GM21515 (cell line): ENCODE measurements at regions not wholly inside any gene's neighbourhood (a gene's known extent, or its start where the extent isn't known, plus 50 kb on each side); places are given as distances from the start of the nearest gene placed in this dataset.
"Not testable (repeated sequence)": the region's sequence is repeated elsewhere in the genome, so short reads cannot be mapped to it uniquely, and the experiment has no call there.

Experiments
- ATAC-seq: cut with Tn5 transposase; IDR thresholded peaks from one replicate; pipeline ENCODE4 v1.9.1; 2021; ENCODE audit not compliant: unreplicated experiment

DNA sequence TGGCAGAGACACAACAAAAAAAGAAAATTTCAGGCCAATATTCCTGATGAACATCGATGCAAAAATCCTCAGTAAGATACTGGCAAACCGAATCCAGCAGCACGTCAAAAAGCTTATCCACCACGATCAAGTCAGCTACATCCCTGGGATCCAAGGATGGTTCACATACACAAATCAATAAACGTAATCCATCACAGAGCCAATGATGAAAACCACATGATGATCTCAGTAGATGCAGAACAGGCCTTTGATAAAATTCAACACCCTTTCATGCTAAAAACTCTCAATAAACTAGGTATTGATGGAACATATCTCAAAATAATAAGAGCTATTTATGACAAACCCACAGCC, 382.1 kb downstream of the IPMK start:
- not testable (repeated sequence) for ATAC-seq

DNA sequence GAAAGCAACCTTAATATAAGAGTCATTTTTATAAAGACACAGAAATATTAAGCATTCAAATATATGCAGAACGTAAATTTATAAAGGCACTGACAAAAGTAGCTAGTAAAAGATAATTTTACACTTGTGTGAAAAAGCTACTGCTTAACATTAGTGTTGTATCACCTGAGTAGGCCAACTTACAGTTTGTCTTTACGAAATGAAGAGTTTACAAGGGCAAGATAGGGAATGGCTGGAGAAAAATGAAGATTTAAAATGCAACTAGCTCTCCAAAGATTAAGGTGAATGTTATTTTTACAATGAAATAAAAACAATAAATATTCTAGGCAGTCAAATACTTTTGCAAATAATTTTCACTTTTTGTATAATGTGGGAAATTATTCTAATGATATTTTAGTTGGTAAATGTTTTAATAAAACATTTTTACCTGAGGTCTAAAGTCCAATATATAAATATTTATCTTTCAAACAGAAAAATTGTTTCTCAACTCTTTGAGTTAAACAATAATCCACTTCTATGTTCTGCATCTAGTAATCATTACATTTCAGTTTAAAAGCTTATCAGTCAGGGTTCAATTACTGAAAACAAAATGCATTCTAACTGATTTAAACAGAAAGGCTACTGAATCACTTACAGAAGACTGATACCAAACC, 382.6 kb downstream of the IPMK start:
- ATAC-seq = no peak

DNA sequence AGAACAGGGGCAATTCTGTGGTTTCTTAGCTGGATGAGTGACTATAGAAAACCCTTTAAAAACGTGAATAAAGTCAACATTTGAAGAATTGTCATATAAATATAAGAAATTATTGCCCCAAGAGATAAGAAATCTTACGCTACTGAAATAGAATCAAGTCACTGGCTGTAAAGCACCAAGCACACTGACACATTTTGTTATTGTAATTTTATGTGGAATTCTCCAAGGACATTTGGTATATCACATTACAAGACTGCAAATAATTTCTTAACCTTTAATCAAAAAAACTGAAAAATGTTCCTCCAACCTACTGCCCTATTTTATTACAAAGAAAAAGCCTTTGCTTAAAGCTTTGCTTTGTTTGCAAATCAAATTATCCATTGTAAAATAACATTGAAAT, 383.3 kb downstream of the IPMK start:
- no peak for ATAC-seq

DNA sequence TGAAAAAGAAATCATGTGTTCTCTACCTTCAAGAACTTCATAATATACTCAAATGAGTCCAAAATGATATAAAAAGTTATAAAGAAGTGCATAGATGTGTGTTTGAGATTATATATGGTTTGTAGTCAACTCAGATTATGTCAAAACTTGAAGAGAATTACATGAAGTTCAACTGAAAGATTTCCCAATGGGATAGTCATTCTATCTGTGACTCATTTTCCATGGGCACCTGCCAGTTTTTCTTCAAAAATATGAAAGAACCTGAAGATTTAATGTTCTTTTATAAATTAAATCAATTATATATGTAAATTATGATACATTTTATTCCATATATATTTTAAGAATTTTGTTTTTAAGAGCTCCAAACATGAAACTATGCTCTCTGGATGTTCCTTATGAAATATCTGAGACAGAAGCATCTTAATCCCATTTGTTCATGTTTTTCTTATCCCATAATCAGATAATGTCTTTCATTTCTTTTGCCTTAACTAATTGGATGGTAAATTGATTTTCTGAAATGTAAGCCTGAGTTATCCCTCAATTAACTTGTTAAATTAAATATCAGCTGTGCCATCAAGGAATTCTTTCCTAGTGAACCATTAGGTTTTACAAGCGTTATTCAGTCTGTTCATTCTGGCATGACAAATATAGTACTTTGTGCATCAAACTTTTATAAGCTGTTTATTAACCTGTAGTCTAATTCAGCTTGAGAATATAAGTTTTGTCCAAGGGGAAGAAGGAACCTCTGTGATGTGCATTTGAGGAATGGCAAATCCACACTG, 387.1 kb downstream of the IPMK start:
- no peak for ATAC-seq

DNA sequence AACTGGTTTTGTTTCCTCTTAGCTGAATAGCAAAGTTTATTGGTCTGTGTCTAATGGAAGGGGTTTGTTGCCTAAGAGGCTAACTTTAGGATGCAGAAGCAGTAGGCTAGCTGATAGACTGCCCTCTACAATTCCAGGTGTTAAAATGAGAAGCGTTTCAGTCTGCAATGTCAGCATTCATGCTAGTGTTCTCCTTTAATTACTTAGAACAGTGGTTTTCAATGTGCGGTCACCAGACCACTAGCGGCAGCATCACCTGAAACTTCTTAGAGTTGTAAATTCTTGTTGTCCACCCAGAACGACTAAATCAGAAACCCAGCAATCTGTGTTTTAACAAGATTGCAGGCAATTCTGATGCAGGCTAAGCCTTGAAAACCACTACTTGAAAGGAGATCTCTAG, 392.9 kb downstream of the IPMK start:
- no peak for ATAC-seq

DNA sequence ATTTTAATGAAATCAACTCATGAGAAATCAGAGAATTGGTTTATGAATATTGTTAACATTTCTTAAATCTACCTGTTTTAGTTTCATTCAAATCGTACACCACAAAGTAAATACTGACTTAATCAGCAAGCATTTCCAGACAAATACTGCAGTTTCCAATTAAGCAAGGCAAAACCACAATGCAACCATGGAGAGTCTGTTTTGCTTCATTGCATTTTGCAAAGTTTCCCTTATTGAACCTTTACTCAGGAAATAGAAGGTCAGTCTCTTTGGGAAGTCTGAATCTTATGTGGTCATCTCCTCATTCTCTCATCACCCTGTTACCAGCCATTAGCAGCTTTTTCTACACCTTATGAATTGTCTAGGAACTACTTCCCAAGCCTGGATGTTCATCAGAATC, 400.5 kb downstream of the IPMK start:
- ATAC-seq = no peak

DNA sequence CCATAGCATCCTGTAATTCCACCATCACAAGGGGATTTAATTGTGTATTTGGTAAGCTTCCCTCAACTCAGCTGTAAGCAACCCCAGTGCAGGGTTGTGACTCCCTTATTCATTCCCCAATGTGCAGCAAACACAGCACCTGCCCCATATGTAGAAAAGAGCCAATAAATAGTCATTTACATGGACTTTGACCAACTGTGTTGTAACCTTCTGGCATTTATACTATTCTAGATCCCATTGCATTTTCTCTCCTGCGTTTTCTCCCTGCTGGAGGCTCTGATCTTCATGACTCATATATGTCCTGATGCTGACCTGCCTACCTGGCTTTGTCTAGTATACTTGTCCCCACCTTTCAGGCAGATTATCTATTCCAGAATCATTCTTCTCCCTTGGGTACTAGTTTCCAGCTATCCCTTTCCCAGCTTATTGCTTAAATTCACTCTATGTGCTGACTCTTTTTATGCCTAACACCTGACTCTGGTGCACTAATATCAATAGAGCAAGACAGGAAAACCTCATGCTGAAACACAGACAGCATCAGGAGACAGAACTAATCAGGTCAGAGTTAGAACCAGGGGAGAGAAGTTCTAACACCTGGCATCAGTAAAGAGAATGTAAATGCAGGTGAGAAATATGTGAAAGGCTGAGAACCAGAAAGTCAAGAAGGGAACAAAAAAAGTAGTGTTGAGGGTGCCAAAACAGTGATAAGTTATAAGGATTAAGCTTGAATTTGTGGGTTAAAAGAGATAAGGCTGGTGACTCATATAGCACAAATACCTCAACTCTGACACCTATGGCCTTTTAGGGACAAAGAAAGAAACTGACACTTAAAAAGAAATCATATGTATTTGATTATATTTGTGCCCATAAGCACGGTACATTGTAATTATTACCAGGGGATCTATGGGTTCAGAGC, 402.7 kb downstream of the IPMK start:
- no peak for ATAC-seq

DNA sequence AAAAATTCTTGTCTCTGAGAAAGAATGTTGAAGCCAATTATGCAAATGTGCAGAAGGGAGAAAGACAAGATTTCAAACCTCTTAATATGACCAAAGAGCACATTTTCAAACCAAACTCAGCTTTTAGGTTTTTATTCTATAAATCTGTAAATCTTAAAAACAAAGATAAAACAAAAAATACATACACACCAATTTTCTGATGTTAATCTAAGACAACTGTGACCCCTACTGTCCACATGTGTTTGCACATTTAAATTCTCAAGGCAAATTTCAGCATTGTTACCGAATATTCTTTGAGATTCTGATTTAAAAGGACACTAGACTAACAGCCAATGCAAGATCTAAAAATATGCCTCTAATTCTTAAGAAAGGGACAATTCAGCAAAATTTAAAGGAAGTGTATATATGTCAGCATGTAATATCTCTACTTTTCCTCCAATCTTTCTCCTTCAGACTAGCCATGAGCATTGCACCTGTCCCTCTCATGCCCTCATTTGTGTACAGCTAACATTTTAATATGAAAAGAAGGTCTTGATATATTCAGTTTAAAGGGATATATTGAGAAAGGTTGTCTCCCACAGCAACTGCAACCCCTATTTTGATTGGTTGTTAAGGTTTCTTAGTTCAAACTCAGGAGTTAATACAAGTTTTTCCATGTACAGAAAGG, 417.9 kb downstream of the IPMK start:
- no peak for ATAC-seq

DNA sequence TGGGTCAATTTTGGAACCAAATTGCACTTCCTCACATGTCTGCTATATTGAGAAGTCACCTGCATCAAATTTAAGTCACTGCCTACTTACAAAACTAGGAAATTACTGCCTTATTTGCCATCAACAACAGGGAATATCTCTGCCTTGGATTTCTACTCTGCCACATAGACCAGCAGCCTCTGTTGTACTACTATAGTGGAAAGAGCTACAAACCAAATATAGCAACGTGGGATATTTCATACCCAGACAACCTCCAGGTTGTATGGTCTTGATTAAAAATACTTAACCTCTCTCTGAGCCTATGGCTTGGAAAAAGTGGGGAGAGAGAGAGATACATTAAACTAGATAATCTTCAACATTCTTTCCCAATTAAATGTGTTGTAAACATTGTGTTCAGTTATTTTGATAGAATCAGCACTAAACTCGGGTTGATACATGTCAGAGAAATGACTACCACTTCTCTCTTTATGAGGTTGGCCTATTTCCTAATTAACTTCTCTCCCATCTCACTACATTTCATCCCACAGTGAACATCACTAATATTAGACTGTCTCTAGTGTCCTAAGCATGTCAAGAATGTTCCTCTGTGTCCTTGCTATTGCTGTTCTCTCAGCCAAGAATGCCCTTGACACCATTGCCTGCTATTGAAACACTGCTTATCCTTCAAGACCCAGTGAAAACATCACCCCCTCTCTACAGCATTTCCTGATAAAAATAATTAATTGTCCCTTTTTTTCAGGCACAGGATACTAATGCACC, 421.2 kb downstream of the IPMK start:
- no peak for ATAC-seq

DNA sequence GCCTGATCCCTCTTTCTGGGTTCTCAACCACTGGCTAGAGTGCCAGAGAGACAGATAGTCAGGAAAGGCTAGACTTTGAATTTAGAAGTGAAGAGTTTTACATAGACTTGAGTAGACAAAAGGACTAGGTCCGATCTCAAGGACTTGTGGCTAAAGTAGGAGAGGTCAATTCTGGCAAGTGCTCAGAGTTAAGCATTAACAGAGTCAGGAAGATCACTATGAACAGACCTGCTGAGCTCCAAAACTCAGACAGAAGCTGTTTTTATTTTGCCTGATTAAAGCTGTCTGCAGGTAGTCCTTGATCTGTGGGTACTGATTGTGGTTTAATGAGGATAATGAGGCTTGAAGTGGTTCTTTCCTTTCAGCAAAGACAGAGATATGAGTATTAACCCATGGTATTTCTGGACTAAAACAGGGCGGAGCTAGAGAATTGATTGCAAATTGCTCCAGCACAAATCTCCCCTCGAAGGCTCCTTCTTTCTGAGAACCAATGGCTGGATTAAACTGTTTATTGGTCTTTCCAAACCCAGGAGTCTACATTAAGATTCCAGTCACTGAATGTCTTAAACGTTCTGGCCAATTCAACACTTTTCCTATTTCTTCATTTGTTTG, 423.2 kb downstream of the IPMK start:
- ATAC-seq = no peak

DNA sequence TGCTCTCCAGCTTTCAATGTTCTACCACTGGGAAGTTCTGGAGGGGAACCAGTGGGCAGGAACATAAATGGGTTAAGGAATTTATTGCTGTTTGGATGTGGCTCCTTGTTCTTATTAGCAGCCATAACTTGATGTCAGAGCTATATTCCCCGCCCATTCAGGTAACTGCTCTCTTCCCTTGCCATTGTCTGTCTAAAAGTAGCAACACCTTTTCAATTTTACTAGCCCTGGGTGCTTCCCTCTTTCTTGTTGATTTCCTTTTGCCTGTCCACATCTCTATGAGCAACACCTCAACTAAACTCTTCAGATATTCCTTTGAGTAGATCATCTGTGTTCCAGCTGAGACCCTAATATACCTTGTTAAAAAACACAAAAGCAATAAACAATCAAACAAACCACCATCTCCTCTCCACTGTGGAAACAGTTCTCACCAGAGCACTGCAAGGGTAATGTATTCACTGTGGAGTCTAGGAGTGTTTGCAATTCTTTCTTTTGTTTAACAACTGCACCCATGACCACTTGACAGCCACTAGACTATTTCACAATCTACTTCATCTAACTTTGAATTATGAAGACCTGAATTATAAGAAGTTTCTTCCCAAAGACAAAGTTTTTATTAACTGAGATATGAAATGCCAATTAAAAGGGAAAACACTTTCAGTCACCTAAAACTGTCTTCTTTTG, 436.7 kb downstream of the IPMK start:
- no peak for ATAC-seq

DNA sequence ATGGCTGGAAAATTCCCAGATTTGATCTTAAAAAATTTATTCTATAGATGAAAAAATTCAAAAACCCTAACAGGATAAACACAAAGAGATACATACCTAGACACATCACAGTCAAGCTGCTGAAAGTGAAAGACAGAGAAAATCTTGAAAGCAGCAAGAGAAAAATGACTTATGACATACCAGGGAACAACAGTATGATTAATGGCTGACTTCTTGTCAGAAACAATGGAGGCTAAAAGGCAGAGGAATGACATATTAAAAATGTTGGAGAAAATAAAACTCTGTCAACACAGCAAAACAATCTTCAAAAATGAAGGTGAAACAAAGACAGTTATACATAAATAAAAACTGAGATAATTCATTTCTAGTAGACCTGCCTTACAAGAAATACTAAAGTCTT, 442.7 kb downstream of the IPMK start:
- no peak for ATAC-seq

DNA sequence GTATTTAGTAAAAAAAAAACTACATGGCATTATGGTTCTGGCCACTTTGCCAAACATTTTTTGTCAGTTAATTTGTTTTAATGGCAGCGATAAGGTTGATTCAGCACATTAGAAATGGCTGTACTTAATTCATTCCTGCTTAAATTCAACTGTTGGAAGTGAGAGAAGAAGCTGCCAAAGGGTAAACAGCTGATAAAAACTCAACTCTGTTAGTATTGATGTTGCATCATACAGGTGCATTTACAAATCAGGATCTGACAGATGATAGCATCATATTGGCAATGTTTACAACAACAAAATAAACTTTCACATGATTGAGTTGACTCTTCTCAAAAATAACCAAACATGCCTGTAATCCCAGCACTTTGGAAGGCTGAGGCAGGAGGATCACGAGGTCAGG, 444.3 kb downstream of the IPMK start:
- no peak for ATAC-seq

DNA sequence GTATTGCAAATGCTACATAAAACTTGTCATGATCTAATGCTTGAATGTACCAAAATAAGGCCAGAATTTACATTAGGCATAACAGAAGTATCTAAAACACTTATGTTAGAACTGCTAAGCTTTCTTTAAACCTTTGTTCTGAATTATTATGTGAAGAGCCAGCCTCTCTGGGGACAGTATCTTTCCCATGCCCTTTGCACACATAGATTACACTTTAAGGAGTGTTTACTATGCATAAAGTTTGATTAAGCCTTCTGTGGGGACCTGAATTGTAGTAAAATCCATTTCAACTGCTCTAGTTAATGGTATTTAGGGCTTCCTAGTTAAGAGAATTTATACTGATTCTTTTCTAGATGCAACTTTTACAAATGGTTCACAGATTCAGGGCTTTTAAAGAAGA, 444.7 kb downstream of the IPMK start:
- ATAC-seq = no peak

DNA sequence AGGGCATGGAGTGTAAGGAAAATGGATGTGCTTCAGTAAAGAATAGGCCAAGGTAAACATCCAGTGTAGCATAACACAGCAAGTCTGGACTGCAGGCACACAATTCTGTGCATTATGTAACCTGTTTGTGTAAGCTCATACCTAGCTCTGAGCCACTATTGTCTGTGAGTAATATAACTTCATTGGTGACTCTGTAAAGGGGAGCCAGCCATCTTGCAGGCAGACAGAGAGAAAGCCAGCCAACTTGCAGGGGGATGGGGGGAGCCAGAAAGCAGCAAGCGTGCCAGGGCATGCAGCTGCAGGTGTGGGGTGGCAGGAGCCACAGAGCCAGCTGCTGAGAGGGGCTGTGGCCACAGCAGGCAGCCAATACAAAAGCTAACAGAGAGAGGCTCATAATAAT, 449.2 kb downstream of the IPMK start:
- ATAC-seq = no peak

DNA sequence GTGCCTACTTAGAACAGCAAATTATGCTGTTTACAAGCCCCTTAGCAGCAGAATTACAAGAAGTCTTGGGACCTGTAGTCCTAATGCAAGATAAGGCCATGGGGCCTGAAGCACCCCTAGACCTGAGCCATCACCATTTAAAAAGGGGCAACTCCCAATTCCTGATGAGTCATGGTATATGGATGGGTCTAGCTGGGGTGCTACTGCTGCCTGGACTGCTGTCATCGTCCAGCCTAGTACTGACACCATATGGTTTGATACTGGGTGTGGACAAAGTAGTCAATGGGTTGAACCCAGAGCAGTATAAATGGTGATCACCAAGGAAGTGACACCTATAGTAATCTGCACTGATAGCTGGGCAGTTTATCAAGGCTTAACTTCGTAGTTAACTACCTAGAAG, 450.0 kb downstream of the IPMK start:
- ATAC-seq = no peak

DNA sequence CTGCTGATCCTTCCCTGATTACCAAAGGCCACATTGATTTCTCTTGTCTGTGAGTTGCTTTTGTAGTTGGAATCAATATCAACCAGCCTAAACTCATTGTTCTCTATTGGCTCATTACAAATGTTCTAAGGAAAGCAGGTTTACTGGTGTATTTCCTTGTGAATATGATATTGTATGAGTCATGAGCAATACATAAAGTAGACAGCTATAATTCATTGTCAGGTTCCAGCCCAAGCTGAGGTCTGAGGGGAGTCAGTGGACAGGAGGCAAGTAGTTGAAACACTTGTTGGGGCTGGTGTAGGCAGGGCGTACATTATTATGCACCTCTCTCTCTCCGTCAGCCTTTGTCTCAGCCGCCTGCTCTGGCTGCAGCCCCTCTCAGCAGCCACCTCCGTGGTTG, 451.7 kb downstream of the IPMK start:
- ATAC-seq = no peak

DNA sequence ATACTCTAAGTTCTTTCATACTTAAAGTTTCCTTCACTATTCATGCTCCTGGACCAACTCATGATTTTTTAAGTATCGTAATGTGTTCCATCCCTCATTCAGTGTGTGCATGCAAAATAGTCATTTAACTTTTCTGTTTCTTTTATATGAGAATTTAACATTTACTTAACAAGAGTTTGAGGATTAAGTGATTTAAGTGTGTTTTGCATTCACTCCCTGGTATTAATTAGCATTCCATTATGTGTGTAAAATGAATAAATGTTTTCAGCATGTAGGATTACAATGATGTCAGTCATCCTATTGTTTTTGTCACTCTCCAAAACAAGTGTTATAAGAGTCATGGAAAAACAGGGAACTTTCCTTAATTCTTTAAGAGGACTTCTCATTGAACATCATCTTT, 457.7 kb downstream of the IPMK start:
- ATAC-seq = no peak

DNA sequence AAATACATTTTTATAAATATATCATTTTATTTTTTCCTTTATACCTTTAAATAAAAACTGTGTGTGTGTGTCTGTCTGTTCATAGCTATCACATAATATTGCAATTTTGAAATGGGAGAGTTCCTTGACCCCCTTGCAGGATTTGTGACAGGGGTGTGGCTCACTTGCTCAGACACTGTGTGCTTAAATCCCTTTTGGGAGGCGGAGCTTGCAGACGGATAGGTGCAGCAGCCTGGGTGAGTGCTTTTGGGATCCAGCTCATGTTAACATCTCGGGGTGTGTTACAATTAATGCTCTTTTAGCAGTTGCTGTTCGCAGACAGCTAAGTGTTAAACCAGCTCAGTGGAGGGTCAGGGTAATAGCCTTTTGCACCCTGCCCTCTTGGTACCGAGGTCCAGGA, 459.8 kb downstream of the IPMK start:
- ATAC-seq = no peak

DNA sequence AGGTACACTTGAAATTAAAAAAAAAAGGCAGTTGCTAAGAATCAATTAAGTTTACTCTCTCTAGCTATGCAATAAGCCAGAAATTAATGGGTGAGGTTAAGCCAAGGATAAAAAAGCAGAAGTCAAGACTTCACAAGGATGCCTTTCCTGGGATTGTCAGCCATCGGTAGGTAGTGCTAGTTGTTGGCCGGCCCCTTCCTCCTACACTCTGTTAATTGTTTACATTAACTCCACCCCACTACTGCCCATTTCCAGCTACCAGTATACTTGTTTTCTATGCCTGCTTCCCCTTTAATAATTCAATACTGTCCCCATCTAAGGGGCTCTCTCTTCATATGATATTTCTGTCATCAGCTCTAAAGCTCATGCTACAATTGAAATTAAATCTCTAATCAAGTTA, 461.0 kb downstream of the IPMK start:
- ATAC-seq = no peak
